Stomach smooth muscle (tissue), 2 donors: ENCODE measurements at regions not wholly inside any gene's neighbourhood (a gene's known extent, or its start where the extent isn't known, plus 50 kb on each side); places are given as distances from the start of the nearest gene placed in this dataset.

Source experiments
- H3K27ac ChIP-seq: one replicate; pipeline ENCODE4 v1.7.0; 2013; ENCODE audit warnings: mild to moderate bottlenecking, low read length, inconsistent platforms
- H3K27me3 ChIP-seq, 2 donors: one replicate each; pipeline ENCODE4 v1.7.0; 2013; ENCODE audit warnings: low read length in 2 of 2; ENCODE audit not compliant: insufficient read depth in 2 of 2, control insufficient read depth in 1 of 2
- H3K36me3 ChIP-seq, 2 donors: one replicate each; pipeline ENCODE4 v1.7.0; 2013; ENCODE audit warnings: low read length in 2 of 2; ENCODE audit not compliant: control insufficient read depth in 2 of 2, insufficient read depth in 2 of 2
- H3K4me1 ChIP-seq: one replicate; pipeline ENCODE4 v1.7.0; 2013; ENCODE audit warnings: low read length; ENCODE audit not compliant: control insufficient read depth, insufficient read depth
- H3K4me3 ChIP-seq, 2 donors: one replicate each; pipeline ENCODE4 v1.7.0; 2013; ENCODE audit warnings: low read length in 2 of 2
- H3K9ac ChIP-seq, 2 donors: one replicate each; pipeline ENCODE4 v1.7.0; 2013; ENCODE audit warnings: low read length in 2 of 2, mild to moderate bottlenecking in 1 of 2
- H3K9me3 ChIP-seq, 2 donors: one replicate each; pipeline ENCODE4 v1.7.0; 2013; ENCODE audit warnings: low read length in 2 of 2; ENCODE audit not compliant: control insufficient read depth in 2 of 2
- donor health status: healthy.
- donor health status: Pancreatic carcinoma.

DNA sequence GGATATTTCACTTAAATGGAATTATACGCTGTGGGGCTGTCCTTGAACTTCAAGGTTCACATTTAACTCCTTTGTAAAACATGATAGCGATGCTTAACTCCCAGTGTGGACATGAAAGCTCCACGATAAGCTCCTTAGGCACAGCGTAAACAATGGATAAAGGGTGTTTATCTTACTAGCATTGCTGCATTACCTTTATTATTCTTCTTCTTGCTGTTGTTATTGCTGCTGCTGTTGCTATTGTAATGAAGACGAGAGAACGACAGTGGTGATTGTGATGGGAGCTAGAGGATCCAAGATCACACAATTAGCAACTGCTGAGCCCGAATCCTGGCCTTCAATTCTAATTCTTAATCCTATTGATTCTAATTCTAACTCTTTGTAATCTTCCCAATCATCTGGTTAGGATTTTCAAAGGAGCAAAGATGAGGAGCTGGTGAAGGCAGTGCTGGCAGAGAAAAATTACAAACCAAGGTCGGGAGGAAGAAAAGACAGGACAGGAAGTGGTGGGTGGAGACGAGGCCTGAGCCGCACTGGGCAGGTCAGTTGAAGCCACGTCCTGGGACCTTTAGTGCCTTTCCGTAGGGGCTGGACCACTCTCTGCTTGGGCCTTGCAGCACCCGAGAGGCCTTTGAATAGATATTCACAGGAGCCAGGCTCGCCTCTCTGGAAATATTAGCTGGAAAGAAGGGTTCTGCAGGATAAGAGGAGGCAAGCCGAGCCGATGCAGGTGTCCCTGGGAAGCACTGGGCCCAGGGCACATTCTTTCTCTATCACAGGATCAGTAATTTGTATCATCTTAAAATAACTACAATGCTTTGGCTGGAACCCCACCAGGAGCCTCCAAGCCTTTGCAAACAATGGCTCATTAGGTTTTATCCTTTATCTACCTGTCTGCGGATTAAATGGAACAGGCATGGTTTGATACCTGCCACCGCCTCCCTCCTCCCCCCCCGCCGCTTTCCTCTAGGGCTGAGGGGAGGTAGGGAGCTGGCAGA is 571.6 kb downstream of the AJAP1 start:
- no peaks in the 10 kb centered on the region for H3K36me3 ChIP-seq
- H3K4me3 ChIP-seq = no peak overlapping the region
- H3K27me3 ChIP-seq = peaks cover 0 to 4% of the 10 kb centered on the region in 2 donors
- no peak overlapping the region for H3K9ac ChIP-seq
- no peaks in the 10 kb centered on the region for H3K4me1 ChIP-seq
- H3K27ac ChIP-seq = no peak overlapping the region
- no peaks in the 10 kb centered on the region for H3K9me3 ChIP-seq

DNA sequence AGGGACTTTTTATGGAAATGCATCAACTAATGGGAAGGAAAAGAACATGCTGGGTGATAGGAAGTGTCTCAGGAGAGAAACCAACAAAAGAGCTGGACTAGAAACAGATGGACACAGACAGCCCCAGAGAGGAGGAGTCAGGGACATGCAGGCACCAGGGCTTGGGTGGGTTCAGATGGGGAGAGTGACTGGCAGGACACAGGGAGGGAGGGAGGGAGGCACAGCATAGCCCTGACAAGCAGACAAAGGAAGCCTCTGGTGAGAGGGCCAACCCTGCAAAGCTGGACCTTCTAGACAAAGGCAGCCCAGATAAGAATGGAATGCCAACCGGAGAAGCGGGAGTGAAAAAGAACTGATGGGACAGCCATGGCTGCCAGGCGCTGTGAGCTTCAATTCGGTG is 568.8 kb downstream of the AJAP1 start:
- Histone ChIP-seq H3K27me3 (peaks cover 4% of the 10 kb centered on the region in 2 donors), H3K9ac (no peak overlapping the region), H3K27ac (no peak overlapping the region)

DNA sequence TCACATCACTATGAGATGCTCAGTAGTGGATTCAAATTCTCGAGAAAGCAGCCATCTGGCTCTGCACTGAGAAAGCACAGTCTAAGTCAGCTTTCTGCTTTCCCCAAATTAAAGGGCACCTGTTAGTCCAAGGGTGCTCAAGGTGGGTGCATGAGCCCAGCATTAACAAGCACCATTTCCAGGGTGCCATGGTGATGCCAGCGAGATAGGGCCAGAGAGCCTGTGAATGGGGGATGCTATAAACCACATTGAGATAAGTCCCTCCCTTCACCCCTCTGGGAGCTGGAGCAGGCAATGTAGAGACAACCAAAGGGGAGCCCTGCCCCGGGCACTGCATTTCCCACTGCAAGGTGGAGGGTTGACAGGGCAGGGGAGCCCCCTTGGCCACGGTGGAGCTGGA is 568.2 kb downstream of the AJAP1 start:
- Histone ChIP-seq H3K36me3 (no peaks in the 10 kb centered on the region), H3K9ac (no peak overlapping the region), H3K27me3 (peaks cover 4% of the 10 kb centered on the region in 2 donors), H3K4me1 (no peaks in the 10 kb centered on the region), H3K27ac (no peak overlapping the region), H3K4me3 (no peak overlapping the region), H3K9me3 (no peaks in the 10 kb centered on the region)

More for the DNA sequence above, 568.8 kb downstream of the AJAP1 start:
- H3K9me3 ChIP-seq = no peaks in the 10 kb centered on the region
- no peak overlapping the region for H3K4me3 ChIP-seq
- no peaks in the 10 kb centered on the region for H3K4me1 ChIP-seq
- H3K36me3 ChIP-seq = no peaks in the 10 kb centered on the region

DNA sequence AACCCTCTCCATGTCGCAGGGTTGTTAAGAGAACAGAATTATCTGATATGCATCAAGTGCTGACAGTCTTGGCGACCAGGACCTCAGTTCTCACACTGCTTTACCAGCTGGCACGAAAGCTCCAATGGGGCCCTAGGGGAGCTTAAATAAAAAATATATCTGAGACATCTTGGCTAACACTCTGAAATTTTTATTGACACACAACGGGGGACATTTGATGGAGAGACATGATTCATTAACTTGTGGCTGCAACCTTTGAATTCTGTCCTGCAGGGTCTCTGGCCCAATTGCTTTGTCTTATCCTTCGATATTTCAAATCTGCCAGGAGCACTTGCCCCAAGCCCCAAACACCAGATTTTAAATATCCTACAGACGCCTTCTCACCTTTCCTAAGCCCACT is 567.0 kb downstream of the AJAP1 start:
- Histone ChIP-seq H3K36me3 (no peaks in the 10 kb centered on the region), H3K4me3 (no peak overlapping the region), H3K4me1 (no peaks in the 10 kb centered on the region), H3K9ac (no peak overlapping the region), H3K27me3 (peaks cover 1 to 4% of the 10 kb centered on the region in 2 donors), H3K9me3 (no peaks in the 10 kb centered on the region), H3K27ac (no peak overlapping the region)

DNA sequence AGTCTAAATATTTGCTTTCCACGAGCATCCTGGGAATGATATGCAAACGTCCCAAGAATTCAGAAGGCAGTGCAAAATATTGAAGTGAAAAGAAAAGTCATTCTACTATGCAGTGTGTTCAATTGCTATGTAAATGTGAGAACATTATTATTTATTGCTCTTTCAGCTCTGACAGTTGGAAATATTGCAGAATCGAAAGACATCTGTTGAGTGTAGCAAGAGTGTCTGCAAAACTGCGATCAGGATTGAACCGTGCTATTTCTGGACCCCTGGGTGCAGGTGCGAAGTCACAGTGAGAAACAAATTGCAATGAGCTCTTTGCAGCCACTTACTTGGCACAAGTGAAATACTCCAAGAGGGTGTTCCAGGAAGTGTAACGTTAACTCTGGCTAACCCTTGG is 566.4 kb downstream of the AJAP1 start:
- Histone ChIP-seq H3K27me3 (peaks cover 0 to 4% of the 10 kb centered on the region in 2 donors), H3K4me1 (no peaks in the 10 kb centered on the region), H3K9ac (no peak overlapping the region), H3K9me3 (no peaks in the 10 kb centered on the region), H3K4me3 (no peak overlapping the region), H3K36me3 (no peaks in the 10 kb centered on the region), H3K27ac (no peak overlapping the region)

DNA sequence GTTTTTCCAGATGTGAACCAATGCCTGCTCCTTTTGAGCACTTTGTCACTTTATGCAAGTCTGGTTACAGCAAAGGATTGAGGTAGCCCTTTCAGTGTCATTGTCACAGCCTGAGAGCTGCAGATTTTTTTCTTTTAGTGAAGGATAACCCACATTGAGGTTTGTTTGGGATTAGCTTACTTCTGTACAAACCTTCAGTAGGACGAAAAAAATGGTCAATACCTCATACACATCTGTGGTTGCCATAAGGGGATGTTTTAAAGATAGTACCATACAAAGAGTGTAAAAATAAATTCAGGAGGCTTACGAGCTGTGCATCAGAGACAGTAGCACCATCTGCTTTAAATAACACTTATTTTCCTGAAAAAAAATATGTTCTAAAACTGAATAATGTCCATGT is 566.0 kb downstream of the AJAP1 start:
- no peaks in the 10 kb centered on the region for H3K9me3 ChIP-seq
- no peak overlapping the region for H3K9ac ChIP-seq
- H3K27me3 ChIP-seq = peaks cover 0 to 4% of the 10 kb centered on the region in 2 donors
- H3K4me1 ChIP-seq = no peaks in the 10 kb centered on the region
- H3K27ac ChIP-seq = no peak overlapping the region
- H3K36me3 ChIP-seq = no peaks in the 10 kb centered on the region
- H3K4me3 ChIP-seq = no peak overlapping the region

DNA sequence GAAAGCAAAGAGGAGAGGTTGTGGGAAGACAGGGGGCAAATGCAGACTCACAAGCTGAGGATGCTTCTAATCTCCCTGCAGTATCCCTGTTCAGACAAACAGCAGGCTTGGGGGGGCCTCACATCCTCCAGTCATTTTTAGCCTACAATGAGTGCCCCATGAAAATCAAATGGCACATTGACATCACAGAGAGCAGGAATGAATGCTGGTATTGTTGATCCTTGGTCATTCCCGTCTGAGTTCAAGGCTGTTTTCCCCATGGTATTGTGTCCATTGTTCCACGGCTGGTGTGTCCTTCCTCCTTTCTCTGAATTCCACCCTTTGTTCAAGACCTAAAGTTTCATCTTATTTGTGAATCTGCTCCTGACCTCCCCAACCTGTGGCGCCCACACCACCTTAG is 545.6 kb downstream of the AJAP1 start:
- Histone ChIP-seq H3K4me3 (no peak overlapping the region), H3K36me3 (no peaks in the 10 kb centered on the region), H3K9ac (no peak overlapping the region), H3K9me3 (peaks cover 0 to 3% of the 10 kb centered on the region in 2 donors), H3K27me3 (no peaks in the 10 kb centered on the region), H3K27ac (no peak overlapping the region), H3K4me1 (no peaks in the 10 kb centered on the region)

DNA sequence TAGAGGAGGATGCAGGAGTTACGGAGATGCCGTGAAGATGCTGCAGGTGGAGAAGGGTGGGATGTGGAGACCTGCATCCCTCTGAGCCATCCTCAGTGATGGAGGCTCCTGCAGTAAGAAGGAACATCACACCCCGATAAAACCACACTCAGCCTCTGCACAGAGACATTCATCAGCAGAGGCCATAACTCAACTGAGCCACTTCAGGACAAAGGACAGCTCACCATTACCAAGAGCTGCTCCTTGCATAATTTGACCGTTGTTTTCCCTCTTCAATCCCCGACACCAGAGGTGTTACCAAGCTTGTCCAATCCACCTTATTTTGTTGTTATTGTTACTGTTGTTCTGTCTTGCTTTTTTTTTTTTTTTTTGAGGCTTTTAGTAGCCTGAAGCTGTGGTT is 543.9 kb downstream of the AJAP1 start:
- H3K9ac ChIP-seq = no peak overlapping the region
- H3K9me3 ChIP-seq = peaks cover 0 to 3% of the 10 kb centered on the region in 2 donors
- H3K27ac ChIP-seq = no peak overlapping the region
- H3K27me3 ChIP-seq = no peaks in the 10 kb centered on the region
- H3K36me3 ChIP-seq = no peaks in the 10 kb centered on the region
- no peaks in the 10 kb centered on the region for H3K4me1 ChIP-seq
- H3K4me3 ChIP-seq = no peak overlapping the region

DNA sequence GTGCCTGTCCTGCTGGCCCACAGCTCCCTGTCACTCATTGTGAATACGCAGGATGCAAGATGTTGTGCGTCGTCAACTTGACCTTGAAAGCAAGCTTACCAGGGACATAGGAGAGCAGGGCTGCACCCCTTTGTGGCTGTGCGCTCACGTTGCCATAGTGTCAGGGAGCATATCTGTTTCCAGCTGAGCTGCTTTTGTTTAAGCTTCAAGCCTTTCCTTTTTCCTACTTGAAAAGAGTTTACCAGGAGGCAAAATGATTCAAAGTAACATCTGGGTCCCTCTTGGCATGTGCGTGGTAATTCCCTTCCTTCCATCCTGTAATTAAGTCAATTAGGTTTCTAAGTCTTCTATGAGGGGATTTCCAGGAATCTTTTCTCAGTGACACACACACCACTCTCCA is 537.1 kb downstream of the AJAP1 start:
- Histone ChIP-seq H3K9ac (no peak overlapping the region), H3K9me3 (no peaks in the 10 kb centered on the region), H3K27ac (no peak overlapping the region), H3K4me3 (no peak overlapping the region), H3K27me3 (peaks cover 0 to 2% of the 10 kb centered on the region in 2 donors), H3K36me3 (no peaks in the 10 kb centered on the region), H3K4me1 (no peaks in the 10 kb centered on the region)

DNA sequence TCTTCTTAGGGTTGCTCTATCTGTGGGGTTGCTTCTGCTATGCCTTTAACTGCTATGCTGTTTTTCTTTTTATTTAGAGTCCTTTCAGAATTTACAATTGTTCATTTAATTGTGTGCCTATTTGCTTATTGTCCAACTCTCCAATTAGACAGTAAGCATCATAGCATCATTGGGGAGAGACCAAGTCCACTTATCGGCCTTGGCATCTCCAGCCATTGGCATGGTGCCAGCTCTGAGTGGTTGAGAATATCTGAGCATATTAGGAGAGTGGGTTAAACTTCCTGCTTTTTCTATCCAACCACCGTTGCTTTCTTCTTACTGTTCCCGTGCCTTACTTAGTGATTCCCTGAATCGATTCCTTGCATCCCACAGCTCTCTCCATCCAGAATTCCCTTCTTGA is 535.0 kb downstream of the AJAP1 start:
- H3K9me3 ChIP-seq = no peaks in the 10 kb centered on the region
- peaks cover 0 to 2% of the 10 kb centered on the region in 2 donors for H3K27me3 ChIP-seq
- no peak overlapping the region for H3K4me3 ChIP-seq
- no peak overlapping the region for H3K27ac ChIP-seq
- H3K9ac ChIP-seq = no peak overlapping the region
- H3K36me3 ChIP-seq = no peaks in the 10 kb centered on the region
- no peaks in the 10 kb centered on the region for H3K4me1 ChIP-seq

DNA sequence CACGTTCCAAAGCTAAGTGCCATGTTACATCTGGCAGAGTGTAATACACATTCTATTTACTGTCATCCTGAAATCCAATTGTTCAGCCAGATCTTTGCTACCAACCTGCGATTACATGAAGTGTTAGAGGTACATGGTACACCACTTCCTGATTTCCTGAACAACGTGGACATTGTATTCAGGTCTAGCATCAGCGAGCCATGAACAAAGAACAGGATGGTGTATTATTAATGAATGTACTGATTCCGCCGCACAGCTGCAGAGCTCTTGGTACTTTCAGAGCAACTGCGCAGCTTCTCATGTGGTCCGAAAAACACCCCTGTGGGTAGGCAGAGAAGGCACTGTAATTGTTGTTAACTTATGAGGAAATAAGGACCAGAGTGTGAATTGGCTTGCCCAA is 511.4 kb downstream of the AJAP1 start:
- H3K4me1 ChIP-seq = no peaks in the 10 kb centered on the region
- H3K36me3 ChIP-seq = no peaks in the 10 kb centered on the region
- peaks cover 0 to 3% of the 10 kb centered on the region in 2 donors for H3K9me3 ChIP-seq
- H3K27ac ChIP-seq = no peak overlapping the region
- H3K4me3 ChIP-seq = no peak overlapping the region
- peaks cover 0 to 2% of the 10 kb centered on the region in 2 donors for H3K27me3 ChIP-seq
- no peak overlapping the region for H3K9ac ChIP-seq
